HepG2 (cell line): ENCODE measurements at regions not wholly inside any gene's neighbourhood (a gene's known extent, or its start where the extent isn't known, plus 50 kb on each side); places are given as distances from the start of the nearest gene placed in this dataset.

Experiments
- ATAC-seq: fragments of 200-7000 bp; cut with Tn5 transposase; 3 replicates; pipeline ENCODE4 v1.9.1; 2020; ENCODE audit warnings: mild to moderate bottlenecking, moderate library complexity
- BruUV-seq: library from RNA; stranded (reverse); fragments of 400-500 nt; replicated peaks from 2 replicates; lab custom pipeline; 2021; lab: Mats Ljungman, UMichigan
- CTCF ChIA-PET: fragments of 300-600 bp; formaldehyde crosslinking; extraction: SDS; loops from one replicate; lab custom pipeline; 2021; ENCODE audit warnings: low total read pairs, inconsistent platforms, low intra/inter-chr PET ratio; lab: Yijun Ruan, JAX
- POLR2A ChIA-PET: fragments of 350-600 bp; sonication (Branson Sonifier 250); formaldehyde crosslinking; loops from one replicate; lab custom pipeline; 2020; ENCODE audit warnings: antibody characterized with exemption, inconsistent platforms; lab: Yijun Ruan, JAX
- DNase-seq: peaks from one replicate; pipeline ENCODE4 v3.0.0-alpha.2; 2015; ENCODE audit warnings: low spot score
- FAIRE-seq: peaks from 3 replicates; lab custom pipeline; 2011; peaks lifted over from hg19 to GRCh38; lab: Jason Lieb, UNC
- H2AFZ ChIP-seq: one replicate; pipeline ENCODE4 v1.6.1; 2011; ENCODE audit warnings: low read length, inconsistent platforms
- H3K27ac ChIP-seq: fragments of 300-600 bp; 3 replicates; pipeline ENCODE4 v1.8.0; 2011; ENCODE audit warnings: mixed run types, mild to moderate bottlenecking, mixed read lengths, low read length, inconsistent platforms; ENCODE audit not compliant: insufficient read depth; ENCODE audit errors: extremely low read length
- H3K27me3 ChIP-seq, 2 experiments: fragments of 200-600 bp in 1 of 2; 2 replicates in 1 of 2; 3 replicates in 1 of 2; pipeline versions ENCODE4 v1.6.0 to v1.8.0; 2011; ENCODE audit warnings: low read length in 2 of 2, mild to moderate bottlenecking in 2 of 2, moderate library complexity in 2 of 2, inconsistent platforms in 1 of 2; ENCODE audit not compliant: insufficient read depth in 2 of 2, control insufficient read depth in 1 of 2
- H3K36me3 ChIP-seq, 2 experiments: fragments of 200-600 bp in 1 of 2; replicated peaks in 1 of 2; 2 replicates in 1 of 2; 3 replicates in 1 of 2; pipeline versions ENCODE4 v1.5.1 to v1.8.0; 2011; ENCODE audit warnings: low read length in 2 of 2, inconsistent platforms in 1 of 2; ENCODE audit not compliant: insufficient read depth in 2 of 2, control insufficient read depth in 1 of 2
- H3K4me1 ChIP-seq: 2 replicates; pipeline ENCODE4 v1.5.1; 2012; ENCODE audit warnings: low read length, inconsistent platforms; ENCODE audit not compliant: insufficient read depth
- H3K4me2 ChIP-seq: 2 replicates; pipeline ENCODE4 v1.6.0; 2011; ENCODE audit warnings: low read depth, low read length, inconsistent platforms
- H3K4me3 ChIP-seq, 3 experiments: fragments of 200-600 bp in 1 of 3; sonication (generic), shearing (Covaris generic) in 1 of 3; replicated peaks in 1 of 3; 2 replicates each; pipeline ENCODE4 v1.5.1; 2011 to 2016; ENCODE audit warnings: low read length in 3 of 3, inconsistent platforms in 2 of 3, low read depth in 2 of 3, mild to moderate bottlenecking in 2 of 3, control low read depth in 1 of 3, mixed read lengths in 1 of 3; ENCODE audit not compliant: insufficient read depth in 1 of 3
- H3K79me2 ChIP-seq: one replicate; pipeline ENCODE4 v1.6.1; 2011; ENCODE audit warnings: low read length, inconsistent platforms; ENCODE audit not compliant: insufficient read depth
- H3K9ac ChIP-seq: 2 replicates; pipeline ENCODE4 v1.6.0; 2011; ENCODE audit warnings: mild to moderate bottlenecking, low read depth, low read length, inconsistent platforms; ENCODE audit not compliant: insufficient read depth
- H3K9me3 ChIP-seq: 2 replicates; pipeline ENCODE4 v1.5.1; 2012; ENCODE audit warnings: mild to moderate bottlenecking, low read length
- H4K20me1 ChIP-seq: 2 replicates; pipeline ENCODE4 v1.6.0; 2011; ENCODE audit warnings: inconsistent platforms, mild to moderate bottlenecking, low read length, moderate library complexity; ENCODE audit not compliant: insufficient read depth
- AHDC1 ChIP-seq: sonication (generic); formaldehyde crosslinking; IDR thresholded peaks from 2 replicates; pipeline ENCODE4 v1.5.1; 2020; ENCODE audit warnings: mild to moderate bottlenecking, missing genetic modification reagents, borderline replicate concordance
- CEBPG ChIP-seq: IDR thresholded peaks from 2 replicates; pipeline ENCODE4 v1.6.1; 2016
- DMTF1 ChIP-seq: sonication (generic); formaldehyde crosslinking; IDR thresholded peaks from 2 replicates; pipeline ENCODE4 v1.4.0; 2020; ENCODE audit warnings: mild to moderate bottlenecking, missing genetic modification reagents
- E2F2 ChIP-seq: sonication (generic); formaldehyde crosslinking; IDR thresholded peaks from 2 replicates; pipeline ENCODE4 v1.4.0; 2020; ENCODE audit warnings: missing genetic modification reagents, borderline replicate concordance
- EP300 ChIP-seq, 3 experiments: sonication (generic) in 1 of 3; formaldehyde crosslinking in 1 of 3; IDR thresholded peaks; 2 replicates each; pipeline versions ENCODE4 v1.5.1 to v1.6.1; 2011 to 2020; ENCODE audit warnings: low read depth in 2 of 3, low read length in 2 of 3, borderline replicate concordance in 1 of 3, improper control_type of control experiment in 1 of 3, mild to moderate bottlenecking in 1 of 3, missing genetic modification reagents in 1 of 3, moderate library complexity in 1 of 3
- FOSL2 ChIP-seq: sonication (generic); formaldehyde crosslinking; IDR thresholded peaks from 2 replicates; pipeline ENCODE4 v1.4.0; 2020; ENCODE audit warnings: missing genetic modification reagents
- GATAD2A ChIP-seq: IDR thresholded peaks from 2 replicates; pipeline ENCODE4 v1.6.1; 2016
- MAFF ChIP-seq: IDR thresholded peaks from 2 replicates; pipeline ENCODE4 v1.6.1; 2011; ENCODE audit warnings: low read depth, low read length, improper control_type of control experiment
- MAFG ChIP-seq: sonication (generic); formaldehyde crosslinking; IDR thresholded peaks from 2 replicates; pipeline ENCODE4 v1.5.1; 2020; ENCODE audit warnings: mild to moderate bottlenecking, missing genetic modification reagents
- MAFK ChIP-seq, 2 experiments: IDR thresholded peaks in 1 of 2; conservative IDR thresholded peaks in 1 of 2; 2 replicates each; pipeline ENCODE4 v1.6.1; 2011; ENCODE audit warnings: improper control_type of control experiment in 2 of 2, low read length in 2 of 2
- MYC ChIP-seq: sonication (generic); formaldehyde crosslinking; IDR thresholded peaks from 2 replicates; pipeline ENCODE4 v1.9.0; 2021; ENCODE audit warnings: missing genetic modification reagents, borderline replicate concordance
- RAD21 ChIP-seq: fragments of 450-650 bp; formaldehyde crosslinking; IDR thresholded peaks from 2 replicates; pipeline ENCODE4 v1.5.0; 2020; ENCODE audit warnings: mild to moderate bottlenecking
- SMAD1 ChIP-seq: sonication (generic); formaldehyde crosslinking; IDR thresholded peaks from 2 replicates; pipeline ENCODE4 v1.4.0; 2020; ENCODE audit warnings: missing genetic modification reagents, low read depth, mild to moderate bottlenecking, borderline replicate concordance
- ZNF101 ChIP-seq: sonication (generic); formaldehyde crosslinking; IDR thresholded peaks from 2 replicates; pipeline ENCODE4 v1.4.0; 2020; ENCODE audit warnings: mild to moderate bottlenecking, low read depth, missing genetic modification reagents, borderline replicate concordance
- ZNF343 ChIP-seq: sonication (generic); formaldehyde crosslinking; IDR thresholded peaks from 2 replicates; pipeline ENCODE4 v1.4.0; 2020; ENCODE audit warnings: mild to moderate bottlenecking, missing genetic modification reagents
- WGBS: methylation state at CpG from one replicate; pipeline ENCODE4 v1.1.6; 2017; ENCODE audit warnings: low lambda C conversion rate; 5-methylcytosine and 5-hydroxymethylcytosine counted together
- in situ Hi-C: cut with HindIII; loops from 2 replicates; pipeline ENCODE4 v1.10.0; 2017; ENCODE audit warnings: low pct_unique_long_range_greater_than_20kb; ENCODE audit not compliant: extremely low pct_ligation_motif_present
- intact Hi-C: fragments of 100-400 bp; cut with micrococcal nuclease; formaldehyde crosslinking; loops from one replicate; pipeline ENCODE4 v1.10.0; 2022; ENCODE audit not compliant: unreplicated experiment

- H3K4me1 ChIP-seq: no peaks in the 10 kb centered on the region; the same call in 1 of the 2 replicates
- no peak overlapping the region for H3K4me2 ChIP-seq
- H3K79me2 ChIP-seq: no peaks in the 10 kb centered on the region
- H2AFZ ChIP-seq: no peak overlapping the region
- no peak overlapping the region for H3K9ac ChIP-seq
- H3K27me3 ChIP-seq: no peaks in the 10 kb centered on the region
- FAIRE-seq (no peak), ATAC-seq (peak; percentile 56), DNase-seq (peak; percentile 10)
- H3K4me3 ChIP-seq: no peak overlapping the region
- intact Hi-C loops (no loop called here), in situ Hi-C loops (no loop called here)
- no peaks in the 10 kb centered on the region for H3K9me3 ChIP-seq
- no peak overlapping the region for H3K27ac ChIP-seq
- ChIA-PET POLR2A (no interaction called here), CTCF (no interaction called here)
- H4K20me1 ChIP-seq: no peaks in the 10 kb centered on the region
- no TSS peak for BruUV-seq
- H3K36me3 ChIP-seq: no peaks in the 10 kb centered on the region
- WGBS: 21% methylated on average over 7 of the region's 7 CpGs
- TF ChIP-seq AHDC1 (CRISPR knock-in tag) (peak; percentile 50; the same call in 1 of the 2 replicates), MAFG (CRISPR knock-in tag) (peak; percentile 81), CEBPG (CRISPR knock-in tag) (peak; percentile 74), EP300 (IDR thresholded peaks at IDR 0.05; ENCODE audit: low read depth in 2 of 2, low read length in 2 of 2) (peak in 1 of 2 experiments; percentile 42; a peak in 2 of 4 replicates), EP300 (CRISPR knock-in tag; IDR thresholded peaks at IDR 0.05; ENCODE audit: borderline replicate concordance) (no peak), FOSL2 (peak; percentile 71), DMTF1 (CRISPR knock-in tag) (no peak), MYC (CRISPR knock-in tag) (no peak), SMAD1 (CRISPR knock-in tag) (no peak), ZNF101 (CRISPR knock-in tag) (no peak), GATAD2A (peak; percentile 62), MAFF (peak; percentile 71), ZNF343 (CRISPR knock-in tag) (no peak), MAFK (conservative IDR thresholded peaks at IDR 0.05 in 1 of 2, IDR thresholded peaks at IDR 0.05 in 1 of 2; ENCODE audit: low read length in 2 of 2) (peak; percentile 67 to 71), E2F2 (no peak), RAD21 (CRISPR knock-in tag) (no peak)
These were observed 122.2 kb upstream of the MAN2A1 start for GRCh38 chr5:109567374-109568044.
